Neural progenitor cell (in vitro differentiated cells): ENCODE measurements at regions not wholly inside any gene's neighbourhood (a gene's known extent, or its start where the extent isn't known, plus 50 kb on each side); places are given as distances from the start of the nearest gene placed in this dataset.
A peak's percentile ranks its signal among the peaks of the same experiment; 100 is the strongest.

Source experiments
- DNase-seq: peaks from one replicate; pipeline ENCODE4 v3.0.0-alpha.2; 2016; ENCODE audit warnings: low spot score
- H2AFZ ChIP-seq: fragments of 200-600 bp; sonication (generic); replicated peaks from 2 replicates; pipeline ENCODE4 v1.6.1; 2016; ENCODE audit warnings: antibody characterized with exemption
- H3F3A ChIP-seq: fragments of 200-600 bp; sonication (generic); 2 replicates; pipeline ENCODE4 v1.6.1; 2016; ENCODE audit warnings: antibody characterized with exemption, low read depth
- H3K27ac ChIP-seq: fragments of 200-600 bp; sonication (generic); 2 replicates; pipeline ENCODE4 v1.5.1; 2016; ENCODE audit warnings: mild to moderate bottlenecking
- H3K27me3 ChIP-seq: fragments of 200-600 bp; sonication (generic); 2 replicates; pipeline ENCODE4 v1.6.1; 2016; ENCODE audit warnings: mild to moderate bottlenecking, moderate library complexity
- H3K36me3 ChIP-seq: fragments of 200-600 bp; sonication (generic); 2 replicates; pipeline ENCODE4 v1.5.1; 2016
- H3K4me1 ChIP-seq: fragments of 200-600 bp; sonication (generic); 2 replicates; pipeline ENCODE4 v1.6.1; 2016; ENCODE audit warnings: mixed run types
- H3K4me2 ChIP-seq: fragments of 200-600 bp; sonication (generic); 2 replicates; pipeline ENCODE4 v1.6.1; 2016
- H3K4me3 ChIP-seq: fragments of 200-600 bp; sonication (generic); 2 replicates; pipeline ENCODE4 v1.5.1; 2016
- H3K79me2 ChIP-seq: fragments of 200-600 bp; sonication (generic); 2 replicates; pipeline ENCODE4 v1.6.1; 2016; ENCODE audit warnings: low read depth
- H3K9ac ChIP-seq: fragments of 200-600 bp; sonication (generic); 2 replicates; pipeline ENCODE4 v1.6.1; 2016
- H3K9me3 ChIP-seq: fragments of 200-600 bp; sonication (generic); 2 replicates; pipeline ENCODE4 v1.5.1; 2016; ENCODE audit warnings: low read depth
- H4K20me1 ChIP-seq: fragments of 200-600 bp; sonication (generic); 2 replicates; pipeline ENCODE4 v1.6.1; 2016; ENCODE audit warnings: low read depth
- H3K27ac Mint-ChIP-seq: 3 replicates; pipeline ENCODE4 v1.8.0; 2021; ENCODE audit warnings: mixed read lengths
- H3K27me3 Mint-ChIP-seq: 2 replicates; pipeline ENCODE4 v1.8.0; 2022; ENCODE audit warnings: low read depth, mild to moderate bottlenecking, inconsistent platforms, moderate library complexity, mixed read lengths; ENCODE audit not compliant: insufficient read depth
- H3K36me3 Mint-ChIP-seq: 3 replicates; pipeline ENCODE4 v1.8.0; 2021; ENCODE audit warnings: mixed read lengths
- H3K4me1 Mint-ChIP-seq: 3 replicates; pipeline ENCODE4 v1.8.0; 2021; ENCODE audit warnings: mixed read lengths
- H3K4me3 Mint-ChIP-seq: 3 replicates; pipeline ENCODE4 v1.8.0; 2021; ENCODE audit warnings: mild to moderate bottlenecking, moderate library complexity, mixed read lengths
- H3K9me3 Mint-ChIP-seq: 3 replicates; pipeline ENCODE4 v1.8.0; 2020; ENCODE audit warnings: mixed read lengths
- EZH2 ChIP-seq: fragments of 200-600 bp; sonication (generic); IDR thresholded peaks from 2 replicates; pipeline ENCODE4 v1.6.1; 2017; ENCODE audit warnings: antibody characterized with exemption, mild to moderate bottlenecking, moderate library complexity
- EZH2phosphoT487 ChIP-seq: fragments of 200-600 bp; sonication (generic); IDR thresholded peaks from 2 replicates; pipeline ENCODE4 v1.6.1; 2017; ENCODE audit warnings: antibody characterized with exemption
- TF ChIP-seq, protein P1 (sequence below): fragments of 200-600 bp; sonication (generic); IDR thresholded peaks from 2 replicates; pipeline ENCODE4 v1.5.1; 2017; ENCODE audit warnings: antibody characterized with exemption, mild to moderate bottlenecking

DNA sequence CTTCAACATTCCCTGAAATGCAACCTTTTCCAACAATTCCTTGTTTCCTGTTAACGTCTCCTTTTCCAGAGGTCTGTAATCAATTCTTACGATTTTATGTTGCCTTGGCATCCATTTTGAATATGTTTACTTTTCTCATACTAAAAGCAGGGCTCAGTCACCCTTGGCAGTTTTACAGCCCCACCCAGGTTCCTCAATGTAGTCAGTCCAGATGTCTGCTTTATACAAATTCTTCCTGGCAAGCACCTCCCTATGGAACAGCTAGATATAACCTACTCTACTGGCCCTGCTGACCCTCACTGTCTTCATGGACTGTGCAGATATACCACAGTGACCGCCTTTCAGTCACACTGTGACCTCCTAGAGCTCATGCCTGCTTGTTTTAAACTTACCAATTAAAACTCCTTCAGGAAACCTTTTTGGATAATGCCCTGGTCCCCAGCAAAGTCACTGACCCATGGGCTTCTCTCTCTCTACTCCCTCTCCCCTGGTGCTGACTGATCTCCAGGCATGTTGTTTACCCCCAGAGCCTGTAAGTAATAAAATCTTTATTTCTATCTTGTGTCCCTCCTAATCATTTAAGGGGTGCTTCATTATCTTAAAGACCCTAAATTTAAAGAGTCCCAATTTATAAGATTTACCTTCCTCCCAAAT, 147.1 kb upstream of the STEAP1 start:
- no peaks in the 10 kb centered on the region for H3F3A ChIP-seq
- H3K4me3 ChIP-seq: no peak overlapping the region
- peaks cover 6% of the 10 kb centered on the region for H3K4me1 ChIP-seq
- H3K79me2 ChIP-seq: no peaks in the 10 kb centered on the region
- Mint-ChIP-seq H3K27me3 (no peaks in the 10 kb centered on the region), H3K4me1 (no peaks in the 10 kb centered on the region), H3K9me3 (no peaks in the 10 kb centered on the region), H3K36me3 (no peaks in the 10 kb centered on the region), H3K4me3 (no peak overlapping the region), H3K27ac (no peak overlapping the region)
- H3K9ac ChIP-seq: no peak overlapping the region
- H3K4me2 ChIP-seq: no peak overlapping the region
- peak overlapping the region; percentile 69 for H2AFZ ChIP-seq
- H4K20me1 ChIP-seq: no peaks in the 10 kb centered on the region
- H3K27ac ChIP-seq: no peak overlapping the region
- no peaks in the 10 kb centered on the region for H3K9me3 ChIP-seq
- H3K36me3 ChIP-seq: no peaks in the 10 kb centered on the region
- H3K27me3 ChIP-seq: no peaks in the 10 kb centered on the region
- TF ChIP-seq, protein P1, sequence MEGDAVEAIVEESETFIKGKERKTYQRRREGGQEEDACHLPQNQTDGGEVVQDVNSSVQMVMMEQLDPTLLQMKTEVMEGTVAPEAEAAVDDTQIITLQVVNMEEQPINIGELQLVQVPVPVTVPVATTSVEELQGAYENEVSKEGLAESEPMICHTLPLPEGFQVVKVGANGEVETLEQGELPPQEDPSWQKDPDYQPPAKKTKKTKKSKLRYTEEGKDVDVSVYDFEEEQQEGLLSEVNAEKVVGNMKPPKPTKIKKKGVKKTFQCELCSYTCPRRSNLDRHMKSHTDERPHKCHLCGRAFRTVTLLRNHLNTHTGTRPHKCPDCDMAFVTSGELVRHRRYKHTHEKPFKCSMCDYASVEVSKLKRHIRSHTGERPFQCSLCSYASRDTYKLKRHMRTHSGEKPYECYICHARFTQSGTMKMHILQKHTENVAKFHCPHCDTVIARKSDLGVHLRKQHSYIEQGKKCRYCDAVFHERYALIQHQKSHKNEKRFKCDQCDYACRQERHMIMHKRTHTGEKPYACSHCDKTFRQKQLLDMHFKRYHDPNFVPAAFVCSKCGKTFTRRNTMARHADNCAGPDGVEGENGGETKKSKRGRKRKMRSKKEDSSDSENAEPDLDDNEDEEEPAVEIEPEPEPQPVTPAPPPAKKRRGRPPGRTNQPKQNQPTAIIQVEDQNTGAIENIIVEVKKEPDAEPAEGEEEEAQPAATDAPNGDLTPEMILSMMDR: no peak
- TF ChIP-seq EZH2 (no peak), EZH2phosphoT487 (no peak)
- DNase-seq: no peak

DNA sequence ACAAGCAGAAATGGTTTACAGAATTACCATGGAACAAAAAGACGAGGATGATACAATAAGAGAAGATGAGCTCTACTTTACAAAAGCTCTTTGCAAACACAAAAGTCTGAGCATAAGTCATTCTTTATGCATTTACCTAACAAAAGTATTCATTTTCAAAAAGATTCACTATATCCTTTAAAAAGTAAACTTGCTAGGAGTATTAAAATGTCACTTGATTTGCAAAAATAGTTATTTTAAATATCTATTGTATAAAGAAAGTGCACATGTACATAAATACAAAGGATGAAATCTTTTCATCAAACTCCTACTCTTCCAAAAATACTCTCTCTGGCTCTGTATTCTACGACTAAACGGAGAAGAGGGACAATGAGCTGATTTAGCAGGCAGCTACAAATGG, 146.4 kb upstream of the STEAP1 start:
- H3K27ac ChIP-seq: no peak overlapping the region
- H3K4me2 ChIP-seq: no peak overlapping the region
- no peaks in the 10 kb centered on the region for H3K79me2 ChIP-seq
- H3K4me3 ChIP-seq: no peak overlapping the region
- H3K27me3 Mint-ChIP-seq: no peaks in the 10 kb centered on the region
- DNase-seq: no peak
- no peak overlapping the region for H3K4me3 Mint-ChIP-seq
- H3K4me1 Mint-ChIP-seq: no peaks in the 10 kb centered on the region
- no peaks in the 10 kb centered on the region for H3K36me3 ChIP-seq
- TF ChIP-seq, protein P1: no peak
- TF ChIP-seq EZH2: no peak
- no peak for TF ChIP-seq EZH2phosphoT487
- H3F3A ChIP-seq: no peaks in the 10 kb centered on the region
- no peak overlapping the region for H3K9ac ChIP-seq
- peaks cover 6% of the 10 kb centered on the region for H3K4me1 ChIP-seq
- H3K36me3 Mint-ChIP-seq: no peaks in the 10 kb centered on the region
- H3K9me3 ChIP-seq: no peaks in the 10 kb centered on the region
- no peaks in the 10 kb centered on the region for H3K27me3 ChIP-seq
- H4K20me1 ChIP-seq: no peaks in the 10 kb centered on the region
- H3K27ac Mint-ChIP-seq: no peak overlapping the region
- no peaks in the 10 kb centered on the region for H3K9me3 Mint-ChIP-seq
- no peak overlapping the region for H2AFZ ChIP-seq

DNA sequence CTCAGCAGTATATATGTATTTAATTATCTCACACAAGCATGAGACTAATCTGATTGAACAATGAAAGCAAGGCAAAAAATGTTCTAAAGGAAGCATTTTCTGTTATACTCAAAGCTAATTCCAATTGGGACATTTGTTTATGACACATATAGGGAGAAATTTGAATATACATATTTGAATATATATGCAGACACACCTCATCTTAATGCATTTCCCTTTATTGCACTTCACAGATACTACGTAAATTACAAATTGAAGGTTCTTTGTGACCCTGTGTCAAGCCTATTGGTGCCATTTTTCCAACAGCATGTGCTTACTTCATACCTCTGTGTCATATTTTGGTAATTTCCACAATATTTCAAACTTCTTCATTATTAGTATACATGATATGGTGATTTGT, 132.1 kb upstream of the STEAP1 start:
- H3K27me3 Mint-ChIP-seq: peaks cover 2% of the 10 kb centered on the region
- no peaks in the 10 kb centered on the region for H3K4me1 Mint-ChIP-seq
- H3K27me3 ChIP-seq: no peaks in the 10 kb centered on the region
- H3K79me2 ChIP-seq: no peaks in the 10 kb centered on the region
- no peak overlapping the region for H3K27ac Mint-ChIP-seq
- no peaks in the 10 kb centered on the region for H3K9me3 ChIP-seq
- no peaks in the 10 kb centered on the region for H4K20me1 ChIP-seq
- DNase-seq: no peak
- H3K4me3 ChIP-seq: no peak overlapping the region
- H3K36me3 ChIP-seq: peaks cover 4% of the 10 kb centered on the region
- H2AFZ ChIP-seq: no peak overlapping the region
- no peak overlapping the region for H3K9ac ChIP-seq
- TF ChIP-seq EZH2phosphoT487: no peak
- TF ChIP-seq, protein P1: no peak
- no peak for TF ChIP-seq EZH2
- peaks cover 1% of the 10 kb centered on the region for H3K36me3 Mint-ChIP-seq
- no peaks in the 10 kb centered on the region for H3F3A ChIP-seq
- no peak overlapping the region for H3K4me2 ChIP-seq
- H3K27ac ChIP-seq: no peak overlapping the region
- H3K9me3 Mint-ChIP-seq: peaks cover 5% of the 10 kb centered on the region
- no peaks in the 10 kb centered on the region for H3K4me1 ChIP-seq
- no peak overlapping the region for H3K4me3 Mint-ChIP-seq
